ENCODE measurements at regions not wholly inside any gene's neighbourhood (a gene's known extent, or its start where the extent isn't known, plus 50 kb on each side); places are given as distances from the start of the nearest gene placed in this dataset.

DNA sequence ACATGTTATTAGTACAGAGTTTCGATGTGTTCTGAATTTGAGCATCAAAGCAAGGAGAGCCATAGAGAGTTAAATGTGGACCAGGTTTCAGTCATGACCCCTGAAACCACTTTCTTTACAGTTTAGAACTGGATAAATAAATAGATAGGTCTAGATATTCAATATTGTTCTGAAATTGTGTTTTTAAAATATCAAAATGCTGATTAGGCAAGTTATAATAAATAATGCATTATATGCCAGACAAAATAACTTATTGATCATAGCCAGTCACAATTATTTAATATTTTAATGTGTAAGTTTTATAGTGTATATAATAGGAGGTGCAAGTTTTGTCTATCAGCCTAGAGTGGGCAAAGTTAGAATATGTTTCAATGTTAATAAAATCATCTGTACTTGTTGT lies 569.5 kb downstream of the METTL15 start:
- TF ChIP-seq, protein P1, sequence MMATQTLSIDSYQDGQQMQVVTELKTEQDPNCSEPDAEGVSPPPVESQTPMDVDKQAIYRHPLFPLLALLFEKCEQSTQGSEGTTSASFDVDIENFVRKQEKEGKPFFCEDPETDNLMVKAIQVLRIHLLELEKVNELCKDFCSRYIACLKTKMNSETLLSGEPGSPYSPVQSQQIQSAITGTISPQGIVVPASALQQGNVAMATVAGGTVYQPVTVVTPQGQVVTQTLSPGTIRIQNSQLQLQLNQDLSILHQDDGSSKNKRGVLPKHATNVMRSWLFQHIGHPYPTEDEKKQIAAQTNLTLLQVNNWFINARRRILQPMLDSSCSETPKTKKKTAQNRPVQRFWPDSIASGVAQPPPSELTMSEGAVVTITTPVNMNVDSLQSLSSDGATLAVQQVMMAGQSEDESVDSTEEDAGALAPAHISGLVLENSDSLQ (IDR thresholded peaks at IDR 0.05) = no peak
- TF ChIP-seq ELF4 (IDR thresholded peaks at IDR 0.05) (no peak), FOXK2 (IDR thresholded peaks at IDR 0.05) (no peak), SP1 (IDR thresholded peaks at IDR 0.05) (no peak), BHLHE40 (IDR thresholded peaks at IDR 0.05; ENCODE audit: borderline replicate concordance) (no peak), FOXM1 (IDR thresholded peaks at IDR 0.05; ENCODE audit: borderline replicate concordance) (no peak), TARDBP (IDR thresholded peaks at IDR 0.05) (no peak), SUZ12 (IDR thresholded peaks at IDR 0.05) (no peak), ARNT (IDR thresholded peaks at IDR 0.05) (no peak), FOXA1 (IDR thresholded peaks at IDR 0.05) (no peak)
